GM23338 (cell line): ENCODE measurements at regions not wholly inside any gene's neighbourhood (a gene's known extent, or its start where the extent isn't known, plus 50 kb on each side); places are given as distances from the start of the nearest gene placed in this dataset.

ENCODE experiments used
- ATAC-seq: fragments of 200-7000 bp; cut with Tn5 transposase; 3 replicates; pipeline ENCODE4 v1.9.1; 2020
- DNase-seq: peaks from one replicate; pipeline ENCODE4 v3.0.0-alpha.2; 2015; ENCODE audit warnings: low spot score
- H2AFZ ChIP-seq: fragments of 200-600 bp; sonication (generic); 2 replicates; pipeline ENCODE4 v1.8.0; 2016; ENCODE audit warnings: antibody characterized with exemption, mild to moderate bottlenecking, moderate library complexity
- H3F3A ChIP-seq: fragments of 200-600 bp; sonication (generic); replicated peaks from 2 replicates; pipeline ENCODE4 v1.8.0; 2017; ENCODE audit warnings: antibody characterized with exemption, mixed run types, low read depth
- H3K27ac ChIP-seq: fragments of 200-600 bp; sonication (generic); 2 replicates; pipeline ENCODE4 v1.6.1; 2016; ENCODE audit warnings: low read depth
- H3K27me3 ChIP-seq: fragments of 200-600 bp; sonication (generic); 2 replicates; pipeline ENCODE4 v1.8.0; 2016; ENCODE audit warnings: mild to moderate bottlenecking, mixed run types, moderate library complexity; ENCODE audit not compliant: insufficient read depth
- H3K36me3 ChIP-seq: fragments of 200-600 bp; sonication (generic); 2 replicates; pipeline ENCODE4 v1.8.0; 2016; ENCODE audit warnings: mild to moderate bottlenecking; ENCODE audit not compliant: insufficient read depth
- H3K4me1 ChIP-seq: fragments of 200-600 bp; sonication (generic); 2 replicates; pipeline ENCODE4 v1.8.0; 2016; ENCODE audit warnings: mild to moderate bottlenecking, moderate library complexity; ENCODE audit not compliant: insufficient read depth
- H3K4me2 ChIP-seq: fragments of 200-600 bp; sonication (generic); 2 replicates; pipeline ENCODE4 v1.7.1; 2017; ENCODE audit warnings: mixed run types
- H3K4me3 ChIP-seq: fragments of 200-600 bp; sonication (generic); 2 replicates; pipeline ENCODE4 v1.6.1; 2016; ENCODE audit warnings: mixed run types
- H3K79me2 ChIP-seq: fragments of 200-600 bp; sonication (generic); replicated peaks from 2 replicates; pipeline ENCODE4 v1.8.0; 2017; ENCODE audit warnings: mild to moderate bottlenecking; ENCODE audit not compliant: insufficient read depth
- H3K9me2 ChIP-seq: fragments of 200-600 bp; sonication (generic); 2 replicates; pipeline ENCODE4 v1.8.0; 2017; ENCODE audit not compliant: insufficient read depth
- H4K20me1 ChIP-seq: fragments of 200-600 bp; sonication (generic); replicated peaks from 2 replicates; pipeline ENCODE4 v1.8.0; 2017; ENCODE audit warnings: mild to moderate bottlenecking; ENCODE audit not compliant: insufficient read depth
- H3K27ac Mint-ChIP-seq: 2 replicates; pipeline ENCODE4 v1.8.0; 2020; ENCODE audit warnings: inconsistent platforms, mild to moderate bottlenecking, moderate library complexity, mixed read lengths
- H3K27me3 Mint-ChIP-seq: 3 replicates; pipeline ENCODE4 v1.8.0; 2022; ENCODE audit warnings: low read depth, mild to moderate bottlenecking, moderate library complexity, mixed read lengths, inconsistent platforms; ENCODE audit not compliant: insufficient read depth, poor library complexity
- H3K36me3 Mint-ChIP-seq: 3 replicates; pipeline ENCODE4 v1.8.0; 2021; ENCODE audit warnings: low read depth, mild to moderate bottlenecking, inconsistent platforms, moderate library complexity, mixed read lengths
- H3K4me1 Mint-ChIP-seq: 3 replicates; pipeline ENCODE4 v1.8.0; 2020; ENCODE audit warnings: mild to moderate bottlenecking, inconsistent platforms, mixed read lengths
- H3K4me3 Mint-ChIP-seq: 3 replicates; pipeline ENCODE4 v1.8.0; 2021; ENCODE audit warnings: moderate library complexity, mild to moderate bottlenecking, inconsistent platforms, mixed read lengths
- H3K9me3 Mint-ChIP-seq: 3 replicates; pipeline ENCODE4 v1.8.0; 2020; ENCODE audit warnings: moderate library complexity, mild to moderate bottlenecking, inconsistent platforms, mixed read lengths
- ETS1 ChIP-seq: IDR thresholded peaks from 2 replicates; pipeline ENCODE4 v1.6.1; 2016; ENCODE audit warnings: antibody characterized with exemption
- EZH2 ChIP-seq: fragments of 200-600 bp; sonication (generic); IDR thresholded peaks from one replicate; pipeline ENCODE4 v1.8.0; 2017; ENCODE audit warnings: antibody characterized with exemption, mild to moderate bottlenecking, low read depth; ENCODE audit not compliant: unreplicated experiment
- JUNB ChIP-seq: IDR thresholded peaks from one replicate; pipeline ENCODE4 v1.6.1; 2016; ENCODE audit warnings: antibody characterized with exemption; ENCODE audit not compliant: unreplicated experiment
- NANOG ChIP-seq: IDR thresholded peaks from 2 replicates; pipeline ENCODE4 v1.6.1; 2016; ENCODE audit warnings: antibody characterized with exemption, borderline replicate concordance
- POLR2AphosphoS5 ChIP-seq: IDR thresholded peaks from 2 replicates; pipeline ENCODE4 v1.6.1; 2016; ENCODE audit warnings: antibody characterized with exemption, low read depth
- ZNF331 ChIP-seq: fragments of 250-450 bp; sonication (Bioruptor Pico); IDR thresholded peaks from 2 replicates; pipeline ENCODE4 v1.5.0; 2020; ENCODE audit warnings: low read depth, mild to moderate bottlenecking, moderate library complexity
- ZNF462 ChIP-seq: fragments of 250-450 bp; sonication (Bioruptor Pico); IDR thresholded peaks from 2 replicates; pipeline ENCODE4 v1.5.0; 2020; ENCODE audit warnings: mild to moderate bottlenecking, moderate library complexity
- TF ChIP-seq, protein P1 (sequence below), 2 experiments: fragments of 200-600 bp in 1 of 2; sonication (generic) in 1 of 2; conservative IDR thresholded peaks; 2 replicates each; pipeline versions ENCODE4 v1.5.1 to v1.6.1; 2016 to 2017; ENCODE audit warnings: antibody characterized with exemption in 2 of 2, low read depth in 2 of 2, mild to moderate bottlenecking in 2 of 2, moderate library complexity in 1 of 2

DNA sequence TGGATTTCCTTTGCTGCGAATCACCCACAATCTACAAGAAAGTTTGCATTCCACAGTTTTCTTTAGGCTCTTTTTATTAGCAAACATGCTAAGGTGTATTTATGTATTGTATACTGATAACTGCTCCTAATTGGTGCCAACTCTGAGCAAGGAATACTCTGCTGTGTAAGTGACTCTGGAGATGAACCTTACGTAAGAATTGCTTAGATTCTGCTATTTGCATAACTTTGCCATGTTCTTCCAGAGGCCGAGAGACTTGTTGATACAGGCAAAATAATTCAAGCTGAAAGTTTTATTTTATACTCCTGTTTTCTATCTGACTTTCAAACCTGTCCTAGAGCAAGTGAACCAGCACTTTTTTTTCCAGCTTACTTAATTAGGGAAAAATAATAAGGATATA lies 461.3 kb downstream of the GJA1 start:
- Mint-ChIP-seq H3K36me3 (no peaks in the 10 kb centered on the region), H3K27ac (no peak overlapping the region), H3K27me3 (no peaks in the 10 kb centered on the region), H3K9me3 (peaks cover 4% of the 10 kb centered on the region; the same call in 2 of the 3 replicates), H3K4me1 (peaks cover 8% of the 10 kb centered on the region), H3K4me3 (no peak overlapping the region)
- Histone ChIP-seq H3K27ac (no peak overlapping the region), H3K27me3 (no peaks in the 10 kb centered on the region), H3K4me1 (peaks cover 19% of the 10 kb centered on the region), H3K4me3 (no peak overlapping the region), H3K9me2 (no peaks in the 10 kb centered on the region), H4K20me1 (no peaks in the 10 kb centered on the region), H2AFZ (no peak overlapping the region), H3K4me2 (no peak overlapping the region), H3F3A (no peaks in the 10 kb centered on the region), H3K79me2 (no peaks in the 10 kb centered on the region), H3K36me3 (no peaks in the 10 kb centered on the region)
- no peak for TF ChIP-seq ETS1
- no peak for TF ChIP-seq NANOG
- no peak for TF ChIP-seq POLR2AphosphoS5
- TF ChIP-seq JUNB = no peak
- no peak for TF ChIP-seq ZNF462 (CRISPR knock-in tag)
- TF ChIP-seq ZNF331 (CRISPR knock-in tag) = no peak
- TF ChIP-seq, protein P1, sequence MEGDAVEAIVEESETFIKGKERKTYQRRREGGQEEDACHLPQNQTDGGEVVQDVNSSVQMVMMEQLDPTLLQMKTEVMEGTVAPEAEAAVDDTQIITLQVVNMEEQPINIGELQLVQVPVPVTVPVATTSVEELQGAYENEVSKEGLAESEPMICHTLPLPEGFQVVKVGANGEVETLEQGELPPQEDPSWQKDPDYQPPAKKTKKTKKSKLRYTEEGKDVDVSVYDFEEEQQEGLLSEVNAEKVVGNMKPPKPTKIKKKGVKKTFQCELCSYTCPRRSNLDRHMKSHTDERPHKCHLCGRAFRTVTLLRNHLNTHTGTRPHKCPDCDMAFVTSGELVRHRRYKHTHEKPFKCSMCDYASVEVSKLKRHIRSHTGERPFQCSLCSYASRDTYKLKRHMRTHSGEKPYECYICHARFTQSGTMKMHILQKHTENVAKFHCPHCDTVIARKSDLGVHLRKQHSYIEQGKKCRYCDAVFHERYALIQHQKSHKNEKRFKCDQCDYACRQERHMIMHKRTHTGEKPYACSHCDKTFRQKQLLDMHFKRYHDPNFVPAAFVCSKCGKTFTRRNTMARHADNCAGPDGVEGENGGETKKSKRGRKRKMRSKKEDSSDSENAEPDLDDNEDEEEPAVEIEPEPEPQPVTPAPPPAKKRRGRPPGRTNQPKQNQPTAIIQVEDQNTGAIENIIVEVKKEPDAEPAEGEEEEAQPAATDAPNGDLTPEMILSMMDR (conservative IDR thresholded peaks at IDR 0.05; ENCODE audit: low read depth in 2 of 2) = no peak
- TF ChIP-seq EZH2 = no peak
- DNase-seq = no peak
- ATAC-seq = no peak
